Activated naive CD4-positive, alpha-beta T cell treated with anti-CD3 and anti-CD28 coated beads for 36 hours (primary cell): ENCODE measurements at regions not wholly inside any gene's neighbourhood (a gene's known extent, or its start where the extent isn't known, plus 50 kb on each side); places are given as distances from the start of the nearest gene placed in this dataset.

Experiments used
- CTCF ChIA-PET: fragments of 350-600 bp; sonication (Branson Sonifier 250); formaldehyde crosslinking; loops from one replicate; lab custom pipeline; 2021; ENCODE audit warnings: antibody characterized with exemption; lab: Charles Lee
- DNase-seq: peaks from one replicate; pipeline ENCODE4 v3.0.0-alpha.2; 2020
- H3K27ac Mint-ChIP-seq: one replicate; pipeline ENCODE4 v1.8.0; 2021; ENCODE audit warnings: mild to moderate bottlenecking, mixed read lengths
- H3K27me3 Mint-ChIP-seq: one replicate; pipeline ENCODE4 v1.8.0; 2021; ENCODE audit warnings: low read depth, mixed read lengths
- H3K36me3 Mint-ChIP-seq: one replicate; pipeline ENCODE4 v1.8.0; 2021; ENCODE audit warnings: low read depth, mixed read lengths
- H3K4me1 Mint-ChIP-seq: one replicate; pipeline ENCODE4 v1.8.0; 2021; ENCODE audit warnings: low read depth, mixed read lengths
- H3K4me3 Mint-ChIP-seq: one replicate; pipeline ENCODE4 v1.8.0; 2021; ENCODE audit warnings: mild to moderate bottlenecking, moderate library complexity, mixed read lengths
- H3K9me3 Mint-ChIP-seq: one replicate; pipeline ENCODE4 v1.8.0; 2021; ENCODE audit warnings: mixed read lengths
- intact Hi-C: fragments of 100-400 bp; cut with micrococcal nuclease; formaldehyde crosslinking; loops from one replicate; pipeline ENCODE4 v1.15.1; 2023

DNA sequence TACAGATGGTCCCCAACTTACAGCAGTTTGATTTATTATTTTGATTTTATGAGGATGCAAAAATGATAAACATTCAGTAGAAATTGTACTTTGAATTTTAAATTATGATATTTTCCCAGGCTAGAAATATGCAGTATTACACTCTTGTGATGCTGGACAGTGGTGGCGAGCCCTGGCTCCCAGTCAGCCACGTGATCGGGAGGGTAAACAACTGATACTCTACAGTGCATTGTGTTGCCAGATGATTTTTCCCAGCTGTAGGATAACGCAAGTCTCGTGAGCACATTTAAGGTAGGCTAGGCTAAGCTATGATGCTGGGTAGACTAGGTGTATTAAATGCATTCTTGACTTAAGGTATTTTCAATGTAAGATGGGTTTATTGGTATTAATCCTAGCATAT, 865.2 kb downstream of the SORCS3 start:
- Mint-ChIP-seq H3K36me3 (no peaks in the 10 kb centered on the region), H3K27me3 (peaks cover 6% of the 10 kb centered on the region), H3K4me1 (no peaks in the 10 kb centered on the region), H3K9me3 (no peaks in the 10 kb centered on the region), H3K4me3 (no peak overlapping the region), H3K27ac (no peak overlapping the region)
- intact Hi-C loops = no loop called here
- CTCF ChIA-PET = no interaction called here
- DNase-seq = no peak

DNA sequence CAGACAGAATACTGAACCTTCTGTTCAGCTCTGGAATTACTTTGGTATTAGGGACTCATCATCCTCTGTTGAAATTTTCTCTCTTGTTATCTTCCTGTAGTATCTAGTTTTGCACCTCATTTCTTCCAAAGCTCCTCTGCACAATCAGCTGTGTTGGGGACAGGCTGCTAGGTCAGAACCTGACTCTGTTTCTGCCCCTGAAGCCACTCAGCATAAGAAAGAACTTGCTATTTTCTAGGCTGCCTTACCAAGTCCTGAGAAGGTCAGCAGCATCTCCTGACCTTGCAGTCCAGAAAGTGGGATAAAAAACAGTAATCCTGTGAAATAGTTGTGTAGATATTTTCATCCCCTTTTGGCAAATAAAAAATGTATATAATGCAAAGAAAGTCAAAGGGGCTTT, 862.6 kb downstream of the SORCS3 start:
- Mint-ChIP-seq H3K27ac (no peak overlapping the region), H3K9me3 (no peaks in the 10 kb centered on the region), H3K36me3 (no peaks in the 10 kb centered on the region), H3K27me3 (no peaks in the 10 kb centered on the region), H3K4me1 (no peaks in the 10 kb centered on the region), H3K4me3 (no peak overlapping the region)
- intact Hi-C loops = no loop called here
- CTCF ChIA-PET = no interaction called here
- no peak for DNase-seq

DNA sequence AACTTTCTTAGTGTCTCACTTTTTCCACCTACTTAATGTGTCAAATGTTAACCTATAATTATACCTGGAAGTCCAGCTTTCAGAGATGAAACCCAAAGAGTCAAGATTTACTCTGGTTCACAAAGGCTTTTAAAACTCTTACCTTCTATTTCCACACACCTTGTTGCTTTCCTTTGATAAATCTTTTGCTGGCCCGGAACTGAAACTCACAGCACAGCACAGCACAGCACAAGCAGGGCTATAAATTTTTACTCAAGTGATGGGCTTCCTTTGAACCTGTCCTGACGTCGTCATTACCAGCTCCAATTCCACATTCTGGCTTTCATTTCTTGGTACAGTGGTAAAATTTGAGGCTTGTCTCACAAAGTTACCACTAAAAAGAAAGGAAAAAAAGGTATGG, 861.0 kb downstream of the SORCS3 start:
- Mint-ChIP-seq H3K27ac (no peak overlapping the region), H3K27me3 (peaks cover 4% of the 10 kb centered on the region), H3K4me3 (no peak overlapping the region), H3K4me1 (no peaks in the 10 kb centered on the region), H3K9me3 (no peaks in the 10 kb centered on the region), H3K36me3 (no peaks in the 10 kb centered on the region)
- DNase-seq = no peak
- intact Hi-C loops = no loop called here
- CTCF ChIA-PET = no interaction called here

DNA sequence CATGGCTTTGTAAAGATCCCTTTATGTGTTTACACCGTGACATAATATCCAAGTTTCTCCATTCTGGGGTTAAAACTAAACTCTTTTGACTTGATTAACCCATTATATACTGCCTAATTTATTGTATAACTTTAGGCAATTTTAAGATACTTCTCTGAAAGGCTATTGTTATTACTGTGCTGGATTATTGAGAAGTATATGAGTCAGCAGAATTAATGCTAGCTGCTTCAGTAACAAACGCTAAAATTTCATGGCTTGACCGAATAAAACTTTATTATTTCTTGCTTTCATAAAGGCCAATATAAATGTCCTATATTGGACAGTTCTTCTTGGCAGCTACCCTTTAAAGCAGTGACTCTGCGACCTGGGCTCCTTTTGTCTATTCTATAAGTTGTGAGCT, 853.9 kb downstream of the SORCS3 start:
- peaks cover 4% of the 10 kb centered on the region for H3K27me3 Mint-ChIP-seq
- no peaks in the 10 kb centered on the region for H3K4me1 Mint-ChIP-seq
- no peak overlapping the region for H3K27ac Mint-ChIP-seq
- H3K36me3 Mint-ChIP-seq = no peaks in the 10 kb centered on the region
- intact Hi-C loops = no loop called here
- CTCF ChIA-PET = no interaction called here
- H3K4me3 Mint-ChIP-seq = no peak overlapping the region
- no peak for DNase-seq
- no peaks in the 10 kb centered on the region for H3K9me3 Mint-ChIP-seq

DNA sequence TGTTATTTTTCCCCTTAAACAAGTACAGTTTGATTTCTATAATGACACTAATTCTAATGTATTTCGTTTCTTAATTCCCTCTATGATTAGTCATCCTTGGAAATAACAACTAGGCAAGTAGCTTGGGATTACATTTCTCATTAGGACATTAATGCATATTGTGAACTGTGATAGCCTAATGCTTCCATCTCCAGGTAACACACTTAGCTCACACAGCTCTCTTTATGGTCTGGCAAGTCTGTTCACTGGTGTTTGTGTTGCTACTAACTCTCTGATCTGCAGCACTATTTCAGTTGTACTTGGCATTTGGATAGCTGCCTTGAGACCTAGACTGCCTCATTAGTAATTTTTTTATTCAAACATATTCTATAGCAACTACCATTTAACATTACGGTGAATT, 853.2 kb downstream of the SORCS3 start:
- CTCF ChIA-PET = no interaction called here
- no peaks in the 10 kb centered on the region for H3K4me1 Mint-ChIP-seq
- H3K27ac Mint-ChIP-seq = no peak overlapping the region
- intact Hi-C loops = no loop called here
- peaks cover 5% of the 10 kb centered on the region for H3K27me3 Mint-ChIP-seq
- DNase-seq = no peak
- H3K36me3 Mint-ChIP-seq = no peaks in the 10 kb centered on the region
- no peaks in the 10 kb centered on the region for H3K9me3 Mint-ChIP-seq
- H3K4me3 Mint-ChIP-seq = no peak overlapping the region

DNA sequence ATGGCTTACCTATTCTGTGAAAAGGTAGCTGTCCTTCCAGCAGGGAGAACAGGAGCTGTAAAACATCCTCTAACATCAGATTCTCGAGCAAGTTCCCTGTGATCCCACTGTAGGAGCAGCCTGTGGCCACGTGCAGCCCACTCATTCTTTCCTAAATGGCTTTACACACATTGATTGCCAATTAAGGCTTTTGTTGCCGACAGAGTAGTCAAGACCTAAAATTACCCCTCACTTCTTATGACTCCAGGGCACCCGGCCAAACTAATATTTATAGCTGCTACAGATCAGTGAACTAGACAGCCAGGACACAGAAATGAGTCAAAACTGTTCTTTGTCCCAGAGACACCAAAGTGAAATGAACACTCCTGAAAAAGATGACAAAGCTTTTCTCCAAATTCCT, 832.1 kb downstream of the SORCS3 start:
- no peaks in the 10 kb centered on the region for H3K4me1 Mint-ChIP-seq
- no peak overlapping the region for H3K27ac Mint-ChIP-seq
- CTCF ChIA-PET = no interaction called here
- no peaks in the 10 kb centered on the region for H3K36me3 Mint-ChIP-seq
- peaks cover 6% of the 10 kb centered on the region for H3K9me3 Mint-ChIP-seq
- intact Hi-C loops = no loop called here
- no peak for DNase-seq
- H3K4me3 Mint-ChIP-seq = no peak overlapping the region
- no peaks in the 10 kb centered on the region for H3K27me3 Mint-ChIP-seq

DNA sequence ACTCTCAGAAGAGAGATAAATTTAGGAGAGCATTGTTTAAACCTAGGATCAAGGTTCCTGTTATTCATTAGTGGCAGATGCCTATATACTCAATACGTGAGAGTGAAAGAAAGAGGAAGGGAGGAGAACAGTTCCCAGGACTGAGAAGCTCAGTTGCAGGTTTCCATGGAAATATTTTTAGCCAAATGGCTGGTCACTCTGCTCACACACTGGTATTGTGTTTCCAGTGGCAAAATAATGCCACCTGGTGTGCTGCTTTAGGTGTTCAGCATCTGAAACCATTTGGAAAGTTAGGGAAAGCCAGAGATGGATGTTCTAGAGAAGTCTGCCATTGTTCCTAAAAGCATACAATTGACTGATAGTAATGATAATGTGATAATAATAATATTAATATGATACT, 827.7 kb downstream of the SORCS3 start:
- Mint-ChIP-seq H3K4me1 (no peaks in the 10 kb centered on the region), H3K36me3 (no peaks in the 10 kb centered on the region), H3K27me3 (no peaks in the 10 kb centered on the region), H3K9me3 (no peaks in the 10 kb centered on the region), H3K27ac (no peak overlapping the region), H3K4me3 (no peak overlapping the region)
- intact Hi-C loops = no loop called here
- CTCF ChIA-PET = no interaction called here
- no peak for DNase-seq

DNA sequence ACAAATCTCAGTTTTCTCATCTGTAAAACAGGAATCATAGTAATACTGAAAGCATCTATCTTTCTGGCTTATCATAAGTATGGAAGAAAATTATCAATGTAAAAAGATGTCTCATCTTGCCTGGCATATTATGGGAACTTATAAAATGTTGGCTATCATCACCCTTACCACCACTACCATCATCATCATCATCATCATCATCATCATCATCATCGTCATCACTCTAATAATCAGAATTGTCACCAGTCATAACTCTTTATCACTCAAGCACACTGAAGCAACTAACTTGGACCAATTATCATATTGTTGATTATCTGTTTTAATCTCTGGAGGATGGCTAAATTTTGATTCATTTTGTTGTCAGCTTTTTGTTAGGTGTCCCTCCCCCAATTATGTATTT, 825.4 kb downstream of the SORCS3 start:
- no peak overlapping the region for H3K4me3 Mint-ChIP-seq
- H3K36me3 Mint-ChIP-seq = no peaks in the 10 kb centered on the region
- intact Hi-C loops = no loop called here
- H3K27ac Mint-ChIP-seq = no peak overlapping the region
- H3K27me3 Mint-ChIP-seq = peaks cover 4% of the 10 kb centered on the region
- peaks cover 2% of the 10 kb centered on the region for H3K9me3 Mint-ChIP-seq
- H3K4me1 Mint-ChIP-seq = no peaks in the 10 kb centered on the region
- DNase-seq = no peak
- CTCF ChIA-PET = no interaction called here

DNA sequence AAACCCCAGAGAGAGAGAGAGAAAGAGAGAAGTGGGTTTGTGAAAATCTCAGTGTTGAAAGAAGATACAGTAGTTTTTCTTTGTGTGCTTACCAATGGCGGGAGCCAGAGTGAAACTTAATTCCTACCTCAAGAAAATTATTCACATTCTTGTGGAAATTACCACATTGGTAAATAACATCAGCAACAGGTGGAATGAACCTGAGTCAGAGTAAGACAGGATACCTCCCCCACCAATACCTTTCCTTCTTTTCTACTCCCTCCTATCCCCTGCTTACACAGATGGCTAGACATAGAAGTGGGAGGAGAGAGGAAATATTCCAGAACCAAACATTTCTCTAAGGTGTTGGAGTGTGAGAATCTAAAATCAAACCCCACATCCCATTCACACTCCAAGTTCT, 793.9 kb downstream of the SORCS3 start:
- no peak overlapping the region for H3K4me3 Mint-ChIP-seq
- DNase-seq = no peak
- H3K27ac Mint-ChIP-seq = no peak overlapping the region
- peaks cover 4% of the 10 kb centered on the region for H3K27me3 Mint-ChIP-seq
- CTCF ChIA-PET = no interaction called here
- intact Hi-C loops = no loop called here
- H3K36me3 Mint-ChIP-seq = no peaks in the 10 kb centered on the region
- H3K9me3 Mint-ChIP-seq = no peaks in the 10 kb centered on the region
- no peaks in the 10 kb centered on the region for H3K4me1 Mint-ChIP-seq

DNA sequence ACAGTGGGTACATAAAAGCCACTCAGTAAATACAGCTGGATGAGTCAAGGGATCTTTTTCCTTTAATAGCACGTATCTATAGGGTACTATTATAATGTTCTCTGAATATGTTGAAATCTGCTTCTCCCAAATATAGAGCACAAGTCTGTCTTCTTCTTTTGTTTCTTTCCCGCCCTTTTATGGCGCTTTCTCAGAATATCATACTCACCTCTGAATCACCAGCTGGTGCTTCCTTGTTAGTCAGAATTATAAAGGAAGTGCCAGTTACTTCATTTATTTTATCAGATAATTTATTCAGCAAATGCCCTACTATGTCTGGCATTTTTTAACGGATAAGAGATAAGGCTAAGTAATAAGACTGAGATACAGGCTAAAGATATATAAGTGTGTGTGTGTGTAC, 772.9 kb downstream of the SORCS3 start:
- H3K36me3 Mint-ChIP-seq = no peaks in the 10 kb centered on the region
- H3K27ac Mint-ChIP-seq = no peak overlapping the region
- intact Hi-C loops = no loop called here
- no peaks in the 10 kb centered on the region for H3K4me1 Mint-ChIP-seq
- H3K27me3 Mint-ChIP-seq = no peaks in the 10 kb centered on the region
- CTCF ChIA-PET = no interaction called here
- H3K9me3 Mint-ChIP-seq = no peaks in the 10 kb centered on the region
- H3K4me3 Mint-ChIP-seq = no peak overlapping the region
- DNase-seq = no peak

DNA sequence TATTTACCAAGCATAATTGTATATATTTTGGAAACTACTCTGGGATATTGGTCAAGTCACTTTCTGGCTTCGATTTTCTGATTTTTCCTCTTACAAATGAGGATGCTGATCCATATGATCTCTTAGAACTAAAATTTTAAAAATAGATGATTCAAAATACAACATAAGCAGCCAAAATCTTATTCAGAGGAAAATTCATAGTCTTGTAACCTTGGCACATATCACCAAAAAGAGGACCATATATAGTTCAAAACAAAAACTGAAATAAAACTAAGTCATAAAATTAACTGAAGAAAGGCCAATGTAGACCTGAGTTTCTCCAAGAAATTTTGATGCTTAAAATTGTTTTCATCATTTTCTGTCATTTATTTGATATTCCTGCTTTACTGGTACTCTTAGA, 768.3 kb downstream of the SORCS3 start:
- intact Hi-C loops = no loop called here
- H3K27me3 Mint-ChIP-seq = peaks cover 2% of the 10 kb centered on the region
- CTCF ChIA-PET = no interaction called here

DNA sequence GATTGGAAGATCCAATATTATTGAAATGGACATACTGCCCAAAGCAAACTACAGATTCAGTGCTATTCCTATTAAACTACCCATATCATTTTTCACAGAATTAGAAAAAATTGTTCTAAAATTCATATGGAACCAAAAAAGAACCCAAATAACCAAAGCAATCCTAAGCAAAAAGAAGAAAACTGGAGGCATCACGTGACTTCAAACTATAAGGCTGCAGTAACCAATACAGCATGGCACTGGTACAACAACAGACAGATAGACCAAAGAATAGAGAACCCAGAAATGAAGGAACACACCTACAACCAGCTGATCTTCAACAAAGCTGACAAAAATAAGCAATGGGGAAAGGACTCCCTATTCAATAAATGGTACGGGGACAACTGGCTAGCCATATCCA, 765.4 kb downstream of the SORCS3 start:
- no peak overlapping the region for H3K27ac Mint-ChIP-seq
- no peaks in the 10 kb centered on the region for H3K36me3 Mint-ChIP-seq
- H3K4me1 Mint-ChIP-seq = no peaks in the 10 kb centered on the region
- H3K9me3 Mint-ChIP-seq = peaks cover 2% of the 10 kb centered on the region
- CTCF ChIA-PET = interaction anchor here (0.6 kb wide), 1 partner anchor 761 kb away, joined by 6 read pairs; no protein-coding TSS in a partner anchor
- peaks cover 2% of the 10 kb centered on the region for H3K27me3 Mint-ChIP-seq
- no peak for DNase-seq
- intact Hi-C loops = no loop called here
- no peak overlapping the region for H3K4me3 Mint-ChIP-seq

More for the DNA sequence above, 768.3 kb downstream of the SORCS3 start:
- no peak overlapping the region for H3K4me3 Mint-ChIP-seq
- no peaks in the 10 kb centered on the region for H3K36me3 Mint-ChIP-seq
- no peaks in the 10 kb centered on the region for H3K9me3 Mint-ChIP-seq
- no peaks in the 10 kb centered on the region for H3K4me1 Mint-ChIP-seq
- no peak for DNase-seq
- H3K27ac Mint-ChIP-seq = no peak overlapping the region

DNA sequence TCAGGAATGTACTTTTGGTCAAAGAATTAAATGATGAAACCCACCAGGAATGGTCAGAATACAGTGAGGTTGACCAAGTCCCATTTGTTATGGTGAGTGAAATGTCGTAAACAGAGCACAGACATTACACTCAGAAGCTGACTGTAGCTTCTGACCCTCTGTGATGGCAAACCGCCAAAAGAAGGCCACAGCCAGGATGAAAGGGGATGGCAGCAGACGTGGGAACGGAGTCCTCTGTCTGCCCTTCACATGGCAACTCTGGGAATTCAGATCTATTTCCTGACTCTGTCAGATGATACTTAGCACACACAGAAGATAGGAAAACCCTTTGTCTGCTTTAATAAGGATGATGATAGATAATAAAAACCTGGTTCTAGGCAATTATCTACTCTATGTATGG, 757.1 kb downstream of the SORCS3 start:
- Mint-ChIP-seq H3K36me3 (no peaks in the 10 kb centered on the region), H3K27me3 (peaks cover 4% of the 10 kb centered on the region), H3K9me3 (peaks cover 8% of the 10 kb centered on the region), H3K4me1 (no peaks in the 10 kb centered on the region), H3K27ac (no peak overlapping the region), H3K4me3 (no peak overlapping the region)
- CTCF ChIA-PET = no interaction called here
- no peak for DNase-seq
- intact Hi-C loops = no loop called here
